ENCODE measurements at regions not wholly inside any gene's neighbourhood (a gene's known extent, or its start where the extent isn't known, plus 50 kb on each side); places are given as distances from the start of the nearest gene placed in this dataset.
A peak's percentile ranks its signal among the peaks of the same experiment; 100 is the strongest.
"Not testable (repeated sequence)": the region's sequence is repeated elsewhere in the genome, so short reads cannot be mapped to it uniquely, and the experiment has no call there.

DNA sequence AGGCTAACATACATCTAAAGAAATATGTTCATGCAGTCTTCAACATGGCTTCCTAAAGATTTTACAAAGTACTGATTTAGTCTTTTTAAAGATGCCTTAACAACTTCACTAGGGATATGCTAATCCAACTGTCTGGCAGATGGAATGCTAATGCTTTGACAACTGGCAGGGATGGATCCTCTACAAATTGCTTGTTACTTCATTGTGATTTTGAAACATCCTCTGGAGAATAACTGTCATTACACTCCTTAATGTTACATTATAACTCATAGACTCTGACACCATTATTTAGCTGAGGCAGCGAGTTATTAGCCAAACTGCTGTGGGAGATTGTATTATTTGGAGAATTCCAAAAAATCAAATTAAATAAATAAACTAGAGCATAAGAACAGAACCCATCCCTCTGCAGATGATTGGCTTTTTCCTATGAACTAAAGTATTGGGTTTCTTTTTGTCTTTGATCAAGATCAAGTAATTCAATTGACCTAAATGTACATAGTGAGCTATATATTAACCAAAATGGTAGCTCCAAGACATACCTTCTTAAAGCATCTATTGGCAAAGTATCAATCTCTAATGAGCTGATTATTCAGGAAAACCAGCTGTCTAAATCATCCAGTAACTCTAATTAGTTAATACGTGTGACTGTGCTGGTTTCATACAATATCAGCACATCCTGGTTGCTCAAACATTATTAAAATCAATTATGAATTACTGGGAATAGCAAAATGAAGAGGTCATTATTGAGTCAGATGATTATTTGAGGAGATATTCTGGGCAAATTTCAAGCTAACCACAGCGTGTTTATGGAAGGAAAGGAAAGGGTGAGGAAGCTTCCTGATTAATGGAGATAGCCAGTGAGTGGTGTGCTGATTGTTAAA lies 321.3 kb upstream of the TFPI start:
- DNase-seq, result no peak

DNA sequence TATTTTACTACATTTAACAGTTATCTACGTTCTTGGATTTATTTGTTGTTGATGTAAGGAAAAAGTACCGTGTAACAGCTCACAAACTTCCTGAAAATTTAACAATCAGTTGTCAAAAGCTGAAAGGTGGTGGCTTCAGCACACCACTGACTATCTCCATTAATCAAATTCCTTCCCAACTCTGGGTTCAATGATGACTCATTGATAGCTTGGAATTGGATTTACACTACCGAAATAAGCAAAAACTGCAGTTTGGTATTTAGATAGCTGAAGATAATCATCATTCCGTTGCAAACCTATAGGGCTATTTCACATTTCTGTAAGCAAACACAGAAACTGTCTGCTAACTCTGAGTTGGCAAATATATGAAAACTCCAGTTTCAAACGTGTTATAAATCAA lies 322.3 kb upstream of the TFPI start:
- no peak for DNase-seq

DNA sequence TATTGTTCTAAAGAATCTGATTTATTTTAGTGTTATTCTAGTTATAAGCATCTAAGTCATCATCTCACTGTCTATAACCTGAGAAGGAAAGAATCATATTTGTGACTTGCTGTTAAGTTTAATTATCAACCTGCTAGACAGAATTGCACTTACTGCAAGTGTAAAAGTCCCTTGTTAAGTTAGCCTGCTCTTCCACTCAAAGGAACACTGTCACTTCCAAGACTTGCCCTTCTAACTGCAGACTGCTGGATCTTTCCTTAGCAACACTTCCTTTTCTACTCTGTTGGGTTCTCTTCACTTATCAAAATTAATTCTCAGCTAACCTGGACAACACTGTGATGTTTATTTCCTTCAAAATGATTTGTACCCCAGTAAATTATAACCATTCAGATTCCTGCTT lies 323.2 kb upstream of the TFPI start:
- no peak for DNase-seq

DNA sequence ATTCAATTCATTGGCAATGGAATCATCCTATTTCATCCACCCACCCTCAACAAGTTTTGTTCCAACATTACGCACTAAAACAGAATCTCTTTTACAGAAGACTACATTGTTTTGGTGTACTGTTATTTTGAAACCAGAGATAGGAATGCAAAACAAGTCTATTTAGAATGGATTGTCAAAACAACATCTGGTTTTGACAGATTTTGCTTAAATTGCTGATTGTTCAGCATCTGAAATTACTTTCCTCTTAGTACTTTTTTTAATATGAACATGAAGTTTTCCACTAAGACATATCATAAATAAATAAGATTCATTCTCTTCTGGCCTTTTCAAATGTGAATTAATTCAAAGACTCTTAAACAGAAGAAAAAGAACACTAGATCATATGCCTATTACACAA lies 323.9 kb upstream of the TFPI start:
- no peak for DNase-seq

DNA sequence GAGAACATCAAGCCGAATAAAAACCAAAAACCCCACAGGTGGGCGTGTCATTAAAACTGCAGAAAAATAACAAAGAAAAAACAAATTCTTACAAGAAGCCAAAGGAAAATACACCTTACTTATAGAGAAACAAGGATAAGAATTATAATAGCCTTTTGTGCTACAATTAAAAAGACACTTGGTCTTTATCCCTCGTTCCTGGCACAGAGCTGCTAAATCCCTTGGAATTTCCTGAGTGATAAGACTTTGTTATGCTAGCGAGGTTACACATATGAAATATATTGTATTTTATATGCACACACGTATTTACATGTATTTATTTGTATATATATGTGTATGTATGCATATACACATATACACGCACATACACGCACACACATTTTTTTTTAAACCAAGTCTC lies 325.3 kb upstream of the TFPI start:
- DNase-seq, result no peak

DNA sequence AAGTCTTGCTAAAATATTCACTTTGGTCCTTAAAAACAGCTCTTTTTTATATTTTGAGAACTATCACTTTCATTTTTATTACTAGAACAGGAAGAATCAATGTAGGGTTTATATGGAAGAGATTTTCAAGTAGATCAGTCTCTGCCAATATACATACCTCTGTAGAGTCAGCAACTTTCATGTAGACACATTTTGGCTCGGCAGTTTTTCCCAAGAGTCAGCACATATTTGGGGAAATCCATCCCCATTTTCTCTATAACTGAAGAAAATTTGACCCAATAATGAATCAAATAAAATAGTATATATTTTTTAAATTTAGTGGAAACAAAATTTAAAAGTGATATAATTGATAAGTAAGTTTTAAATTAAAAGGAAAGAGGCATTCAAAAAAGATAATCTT lies 329.8 kb upstream of the TFPI start:
- no peak for DNase-seq

DNA sequence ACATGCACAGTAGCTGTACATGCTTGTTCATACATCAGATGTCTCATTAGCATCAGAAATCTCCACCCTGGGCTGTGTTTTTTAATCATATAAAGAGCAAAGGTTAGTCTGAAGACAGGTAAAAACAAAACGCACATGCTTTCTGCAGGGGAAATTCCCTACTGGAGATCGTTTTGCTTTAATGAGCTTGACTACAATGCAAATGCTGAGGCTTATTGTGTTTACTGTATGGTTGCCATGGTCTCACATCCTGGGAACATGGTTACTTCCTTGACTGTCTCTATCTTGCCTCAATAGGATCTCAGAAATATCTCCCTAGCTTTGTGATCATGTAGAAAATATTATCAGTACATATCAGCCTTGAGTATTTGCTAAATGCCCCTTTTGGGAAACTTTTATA lies 336.5 kb upstream of the TFPI start:
- no peak for DNase-seq

DNA sequence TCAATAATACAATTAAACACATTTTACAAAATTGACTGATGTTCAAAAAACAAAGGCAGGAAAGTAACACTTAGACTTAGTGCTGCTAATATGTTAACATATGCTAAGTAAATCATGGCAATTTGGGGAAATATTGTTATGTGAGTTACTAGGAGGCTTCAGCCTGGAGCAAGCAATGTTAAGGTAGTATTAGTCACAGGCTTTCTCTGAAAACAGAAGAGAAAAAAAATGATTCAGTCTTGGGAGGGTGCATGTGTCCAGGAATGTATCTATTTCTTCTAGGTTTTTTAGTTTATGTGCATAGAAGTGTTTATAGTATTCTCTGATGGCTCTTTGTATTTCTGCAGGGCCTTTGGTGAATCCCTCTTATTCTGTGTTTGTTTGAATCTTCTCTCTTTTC lies 345.8 kb upstream of the TFPI start:
- DNase-seq, result no peak

DNA sequence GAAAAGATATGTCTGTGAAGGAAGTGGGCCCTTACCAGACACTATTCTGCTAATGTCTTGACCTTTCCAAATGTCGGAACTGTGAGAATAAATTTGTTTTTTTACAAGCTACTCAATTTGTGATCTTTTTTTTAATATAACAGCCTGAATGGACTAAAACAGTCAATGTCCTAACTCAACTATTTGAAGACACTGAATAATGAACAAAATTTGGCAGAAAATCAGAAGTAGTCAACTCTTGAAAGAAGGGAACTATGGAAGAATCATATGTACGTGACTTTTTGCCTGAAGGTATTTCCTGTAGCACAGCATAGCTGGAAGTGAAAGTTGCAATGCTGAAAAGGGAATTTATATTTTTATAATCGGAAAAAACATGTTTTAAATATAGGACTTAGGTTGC lies 351.8 kb upstream of the TFPI start:
- no peak for DNase-seq

DNA sequence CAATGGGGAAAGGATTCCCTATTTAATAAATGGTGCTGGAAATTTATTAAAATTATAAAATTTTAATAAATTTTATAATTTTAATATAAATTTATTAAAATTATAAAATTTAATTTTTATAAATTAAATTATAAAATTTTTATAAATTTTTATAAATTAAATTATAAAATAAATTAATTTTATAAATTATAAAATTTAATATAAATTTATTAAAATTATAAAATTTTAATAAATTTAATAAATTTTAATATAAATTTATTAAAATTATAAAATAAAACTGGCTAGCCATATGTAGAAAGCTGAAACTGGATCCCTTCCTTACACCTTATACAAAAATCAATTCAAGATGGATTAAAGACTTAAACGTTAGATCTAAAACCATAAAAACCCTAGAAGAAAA lies 356.7 kb upstream of the TFPI start:
- not testable (repeated sequence) for DNase-seq

DNA sequence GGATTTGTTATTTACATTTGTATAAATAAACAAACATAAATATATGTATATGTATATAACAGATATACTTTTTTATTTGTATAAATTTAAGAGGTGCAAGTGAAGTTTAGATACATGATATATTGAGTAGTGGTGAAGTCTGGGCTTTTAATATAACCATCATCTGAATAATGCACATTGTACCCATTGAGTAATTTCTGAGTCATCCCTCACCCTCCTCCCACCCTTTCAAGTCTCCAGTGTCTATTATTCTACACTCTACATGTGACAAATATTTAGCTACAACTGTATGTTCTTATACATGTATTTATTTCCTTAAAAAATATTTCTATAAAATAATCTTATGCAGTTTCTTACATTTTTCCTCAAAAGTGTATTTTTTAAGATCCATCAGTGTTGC lies 358.7 kb upstream of the TFPI start:
- no peak for DNase-seq

DNA sequence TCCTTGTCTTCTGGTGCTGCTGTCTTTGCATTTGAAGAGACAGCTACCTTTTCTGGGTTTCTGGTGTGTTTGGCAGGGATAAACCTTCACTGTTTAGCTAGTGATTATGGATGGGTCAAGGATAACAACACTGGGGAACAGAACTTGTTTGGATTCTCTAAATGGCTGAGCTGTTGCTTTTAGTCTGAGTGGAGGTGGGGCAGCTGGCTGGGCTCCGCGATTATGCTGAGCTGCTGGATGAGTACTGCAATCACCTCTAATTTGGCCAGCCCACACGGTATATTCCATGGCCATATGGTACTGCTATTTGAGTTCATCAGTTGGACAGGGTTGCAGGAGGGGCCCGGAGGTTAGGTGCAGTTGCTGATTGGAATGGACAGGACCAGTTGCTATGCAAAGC lies 361.6 kb upstream of the TFPI start:
- DNase-seq, result no peak

DNA sequence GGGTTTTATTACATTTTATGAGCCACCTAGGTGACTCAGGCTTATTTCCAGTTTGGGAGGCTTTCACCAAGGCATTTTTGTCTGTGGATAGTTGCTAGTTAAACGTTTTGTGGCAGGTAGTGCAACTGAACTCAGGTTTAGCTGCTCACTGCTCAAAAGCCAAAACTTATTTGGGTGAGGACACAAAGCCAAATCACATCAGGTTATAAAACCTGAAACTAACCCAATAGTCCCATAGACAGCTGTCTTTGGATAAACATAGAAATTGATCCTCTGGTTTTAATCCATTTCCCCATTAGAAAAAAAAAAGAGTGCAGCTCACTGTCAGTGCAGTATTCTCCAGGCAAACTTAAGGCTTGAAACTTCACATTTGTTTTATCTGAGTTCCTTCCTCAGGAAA lies 362.6 kb upstream of the TFPI start:
- DNase-seq, result no peak

DNA sequence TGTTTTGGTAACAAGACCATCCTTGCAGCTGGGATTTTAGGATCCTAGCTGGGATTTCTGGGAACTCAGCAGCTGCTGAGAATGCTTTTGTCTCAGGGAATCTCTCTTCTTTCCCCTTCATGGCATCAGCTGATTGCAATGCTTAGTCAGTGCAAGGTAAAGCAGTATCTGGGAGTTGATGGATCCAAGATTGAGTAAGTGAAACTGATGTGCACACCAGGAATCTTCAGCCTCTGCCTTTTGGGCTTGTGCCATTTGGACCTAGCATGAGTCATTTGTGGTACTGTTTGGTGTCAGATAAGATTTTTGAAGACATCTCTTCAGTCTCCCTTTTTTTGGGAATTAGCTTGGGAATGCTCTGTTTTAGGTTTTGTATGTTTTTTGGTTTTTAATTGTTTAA lies 363.3 kb upstream of the TFPI start:
- no peak for DNase-seq

DNA sequence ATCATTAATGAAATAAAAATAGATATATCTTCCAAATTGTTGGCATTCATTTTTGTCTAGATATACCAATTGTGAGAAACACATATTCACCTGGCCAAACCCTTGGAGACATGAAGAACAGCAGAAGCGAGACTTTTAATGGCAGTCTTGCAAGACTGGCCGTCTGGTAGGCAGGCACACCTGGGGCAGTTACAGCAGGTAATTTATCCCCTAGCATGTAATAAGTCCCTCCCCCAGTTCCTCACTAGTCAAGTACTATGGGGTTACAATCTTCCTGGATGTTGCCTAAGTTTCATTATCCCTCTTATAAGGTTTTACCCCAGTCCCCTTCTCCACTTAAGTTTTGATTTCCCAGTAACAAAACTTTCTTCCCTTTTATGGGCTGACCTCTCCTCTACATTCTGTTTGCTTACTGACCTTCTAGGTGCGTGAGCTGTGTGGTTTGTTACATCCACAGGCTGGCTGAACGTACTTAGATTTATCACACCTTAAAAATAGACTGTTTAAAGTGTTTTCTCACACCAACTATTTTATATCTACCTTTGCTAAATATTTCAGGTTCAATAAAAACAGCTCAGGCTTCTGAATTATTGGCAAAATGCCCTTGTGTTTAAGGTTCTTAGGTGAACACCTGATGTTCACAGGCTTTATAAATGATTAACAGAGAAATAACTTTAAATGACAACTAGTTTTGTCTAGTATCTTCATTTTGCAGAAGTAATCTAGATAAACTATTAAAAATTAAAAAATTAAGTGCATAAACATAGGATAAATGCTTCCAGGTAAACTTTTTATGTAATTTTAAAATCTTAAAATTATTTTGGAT lies 365.0 kb upstream of the TFPI start:
- no peak for DNase-seq

DNA sequence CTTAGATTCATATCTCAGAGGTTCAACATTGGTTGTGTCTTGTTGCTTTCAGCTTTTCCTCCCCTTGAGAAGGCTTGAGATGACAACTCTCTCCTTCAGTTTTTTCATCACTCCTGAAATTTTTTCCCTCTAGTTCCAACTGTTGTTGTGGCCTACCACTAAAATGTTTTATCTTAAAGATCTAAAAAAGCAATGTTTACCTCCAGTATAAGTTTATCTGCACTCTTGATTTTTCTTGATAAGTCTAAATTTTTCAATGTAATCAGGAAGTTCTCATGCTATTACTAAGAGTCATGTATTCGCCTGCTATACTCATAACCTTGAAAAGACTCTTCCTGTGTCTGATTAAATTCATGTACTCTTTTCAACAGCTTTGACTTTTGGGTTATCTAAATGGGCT lies 366.3 kb upstream of the TFPI start:
- DNase-seq, result no peak

DNA sequence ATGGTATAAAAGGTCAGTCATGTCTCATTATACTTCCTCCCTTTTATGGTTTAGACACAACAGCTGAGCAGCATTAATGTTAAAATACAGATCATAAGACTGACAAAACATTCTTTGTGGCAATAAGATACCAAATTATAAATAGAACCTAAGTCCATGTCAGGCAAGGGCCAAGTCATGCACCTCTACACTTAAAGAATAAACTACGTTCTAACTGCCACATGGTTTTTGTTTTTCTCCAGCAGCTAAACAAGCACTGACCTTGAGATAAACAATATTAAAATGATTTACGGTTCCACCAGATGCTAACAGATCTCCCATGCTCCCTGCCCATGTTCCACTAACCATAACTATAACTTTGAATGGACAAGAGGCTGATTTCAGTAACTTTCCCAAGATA lies 368.6 kb upstream of the TFPI start:
- DNase-seq, result no peak

DNA sequence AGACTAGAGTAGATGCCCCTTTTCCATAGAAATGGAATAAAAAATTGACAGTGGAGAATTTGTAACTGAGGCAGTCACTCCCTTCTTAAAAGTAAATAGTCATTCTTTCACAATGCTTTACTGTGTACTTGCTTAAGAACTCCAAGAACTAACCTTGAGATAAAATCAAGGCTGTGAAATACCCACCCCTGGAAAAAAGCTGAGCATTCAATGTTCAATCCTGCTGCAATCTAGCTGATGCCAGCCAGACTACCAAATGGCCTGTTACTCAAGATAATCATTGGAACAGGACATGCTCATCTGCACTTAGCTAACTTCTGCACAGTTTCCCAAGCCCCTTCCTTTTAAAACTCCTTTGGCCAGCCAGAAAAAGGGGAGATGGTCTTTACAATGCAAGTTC lies 367.4 kb upstream of the GULP1 start:
- DNase-seq, result no peak

DNA sequence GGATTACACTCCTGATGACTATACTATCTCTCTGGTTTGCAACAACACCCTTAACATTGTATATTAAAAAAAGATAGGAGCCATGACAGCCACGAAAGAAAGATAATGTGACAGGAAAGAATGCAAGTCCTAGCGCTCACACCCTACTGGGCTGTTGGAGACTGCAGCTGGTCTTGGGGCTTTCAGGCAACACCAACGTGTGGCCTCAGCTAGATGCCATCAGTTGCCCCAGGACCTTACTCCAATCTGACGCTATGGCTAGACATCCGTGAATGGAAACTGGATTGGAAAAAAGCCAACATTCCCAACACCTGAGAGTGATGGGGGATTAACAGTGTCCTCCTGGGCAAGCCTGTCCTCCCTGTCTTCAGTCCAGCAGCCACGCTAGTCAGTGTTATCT lies 357.4 kb upstream of the GULP1 start:
- no peak for DNase-seq

DNA sequence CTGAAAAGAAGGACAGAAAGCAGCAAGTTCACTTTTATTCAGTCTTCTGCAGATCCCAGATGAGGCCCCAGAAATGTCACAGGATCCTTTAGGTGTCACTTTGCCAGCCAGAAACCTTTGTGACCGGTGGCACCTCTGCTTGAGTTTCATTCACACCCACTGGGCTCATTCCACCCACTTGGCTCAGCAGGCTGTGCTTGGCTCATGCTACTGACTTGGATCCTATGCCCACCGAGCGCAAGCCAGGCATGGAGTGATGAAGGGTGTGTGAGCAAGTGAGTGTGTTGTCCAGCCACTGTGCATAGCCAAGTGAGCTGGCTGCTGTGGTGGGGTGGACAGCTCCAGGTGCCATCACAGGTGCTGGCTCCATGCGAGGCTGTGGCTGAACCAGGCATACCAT lies 357.0 kb upstream of the GULP1 start:
- DNase-seq, result no peak

DNA sequence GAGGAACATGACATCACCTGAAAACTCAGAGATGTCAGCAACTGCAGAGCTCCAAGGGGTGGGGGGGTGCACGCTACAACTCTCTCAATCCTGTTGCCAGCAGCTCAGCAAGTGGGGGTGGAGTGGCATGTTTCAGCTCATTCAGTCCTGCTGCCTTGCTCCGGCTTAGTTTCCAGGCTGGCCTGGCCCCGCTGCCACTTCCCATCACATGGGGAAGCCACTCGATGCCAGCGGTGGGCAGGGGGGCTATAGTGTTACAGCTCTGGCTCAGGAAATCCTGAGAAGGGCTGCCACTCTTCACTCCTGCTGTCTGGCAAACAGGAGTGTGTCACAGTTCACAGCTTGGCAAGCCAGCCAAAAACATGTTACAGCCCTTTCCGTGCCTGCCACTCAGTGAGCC lies 356.5 kb upstream of the GULP1 start:
- no peak for DNase-seq

DNA sequence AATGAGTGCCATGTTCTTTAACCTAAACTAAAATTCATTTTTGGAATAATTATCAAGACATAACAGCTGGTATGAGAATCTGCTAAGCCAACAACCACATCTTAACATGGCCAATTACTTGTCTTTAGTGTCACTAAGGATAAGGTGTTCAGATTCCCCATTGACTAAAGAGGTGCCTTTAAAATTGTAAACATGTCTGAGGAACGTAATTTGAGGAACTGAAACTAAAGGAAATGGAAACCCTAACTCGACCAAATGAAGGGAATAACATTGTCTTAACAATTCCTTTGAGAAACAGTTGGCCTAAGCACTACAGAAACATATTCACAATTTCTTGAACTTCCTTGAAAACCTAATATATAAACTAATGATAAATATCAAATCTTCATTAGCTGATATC lies 355.4 kb upstream of the GULP1 start:
- DNase-seq, result no peak

DNA sequence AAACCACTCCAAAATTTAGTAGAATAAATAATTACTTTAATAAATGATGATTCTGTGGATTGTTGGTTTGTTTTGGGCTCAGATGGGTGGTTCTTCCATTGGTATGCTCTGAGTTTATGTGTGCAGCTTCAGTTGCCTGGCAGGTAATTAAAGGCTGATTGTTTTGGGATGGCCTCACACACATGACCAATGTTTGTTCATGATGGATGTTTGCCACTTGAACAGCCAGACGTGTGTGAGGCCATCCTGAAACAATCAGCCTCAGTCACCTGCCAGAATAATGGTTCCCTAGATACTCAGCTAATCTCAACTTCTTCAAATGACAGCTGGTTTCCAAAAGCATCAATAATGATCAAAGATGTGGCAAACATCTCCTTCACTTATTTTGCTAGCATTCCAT lies 352.5 kb upstream of the GULP1 start:
- peak; percentile 21 for DNase-seq

DNA sequence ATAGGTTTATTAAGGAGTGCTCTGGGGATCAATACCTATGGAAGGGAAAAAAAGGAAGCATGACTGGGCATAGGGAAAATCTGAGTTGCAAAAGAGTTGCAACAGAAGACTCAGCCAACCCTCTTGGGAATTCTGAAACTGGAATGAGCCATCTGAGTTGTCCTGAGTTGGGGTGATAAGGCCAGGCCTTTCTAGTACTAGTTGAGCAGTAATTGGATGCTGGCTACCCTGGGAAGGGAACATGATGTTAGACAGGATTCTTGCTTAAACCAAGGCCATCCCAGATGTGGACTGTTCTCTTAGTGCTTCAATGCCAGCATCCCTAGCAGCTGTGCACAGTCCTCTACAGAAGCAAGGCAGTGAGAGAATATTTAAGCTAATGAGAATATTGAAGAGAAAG lies 348.8 kb upstream of the GULP1 start:
- no peak for DNase-seq
